ENCODE measurements at regions not wholly inside any gene's neighbourhood (a gene's known extent, or its start where the extent isn't known, plus 50 kb on each side); places are given as distances from the start of the nearest gene placed in this dataset.

DNA sequence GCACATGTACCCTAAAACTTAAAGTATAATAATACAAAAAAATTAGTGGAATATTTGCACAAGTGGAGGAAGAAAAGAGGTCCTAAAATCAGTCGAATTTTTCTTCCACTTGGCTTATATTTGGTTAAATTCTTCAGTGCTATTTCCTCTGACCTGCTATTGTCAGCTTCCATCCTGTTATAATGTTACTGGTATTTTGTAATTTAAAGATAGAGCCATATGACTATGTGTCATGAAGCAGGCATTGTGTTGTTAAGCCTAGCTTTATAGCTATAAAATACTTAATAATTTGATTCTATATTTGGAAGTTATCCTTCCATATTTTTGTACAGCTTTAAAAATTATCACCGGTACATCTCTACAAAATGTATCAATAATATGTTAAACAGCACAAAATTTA, 455.9 kb upstream of the MARCKS start:
- DNase-seq = no peak

DNA sequence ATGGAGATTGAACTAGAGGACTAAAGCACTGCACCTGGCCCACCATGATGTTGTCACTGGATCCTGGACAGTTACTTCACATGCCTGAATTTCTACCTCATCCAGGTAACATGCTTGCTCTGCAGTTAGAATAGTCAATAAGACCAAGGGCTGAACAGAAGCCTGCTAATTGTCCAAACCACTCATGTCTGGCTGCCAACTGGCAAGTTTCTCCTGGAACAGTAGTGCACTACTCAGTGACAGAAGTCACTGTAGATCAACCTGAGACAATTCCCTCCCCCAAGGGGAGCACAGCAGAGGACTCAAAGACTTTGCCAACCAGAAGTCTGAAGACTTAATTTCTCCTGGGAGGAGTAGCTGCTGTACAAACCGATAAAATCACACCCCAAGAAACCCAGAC, 454.6 kb upstream of the MARCKS start:
- DNase-seq = no peak

DNA sequence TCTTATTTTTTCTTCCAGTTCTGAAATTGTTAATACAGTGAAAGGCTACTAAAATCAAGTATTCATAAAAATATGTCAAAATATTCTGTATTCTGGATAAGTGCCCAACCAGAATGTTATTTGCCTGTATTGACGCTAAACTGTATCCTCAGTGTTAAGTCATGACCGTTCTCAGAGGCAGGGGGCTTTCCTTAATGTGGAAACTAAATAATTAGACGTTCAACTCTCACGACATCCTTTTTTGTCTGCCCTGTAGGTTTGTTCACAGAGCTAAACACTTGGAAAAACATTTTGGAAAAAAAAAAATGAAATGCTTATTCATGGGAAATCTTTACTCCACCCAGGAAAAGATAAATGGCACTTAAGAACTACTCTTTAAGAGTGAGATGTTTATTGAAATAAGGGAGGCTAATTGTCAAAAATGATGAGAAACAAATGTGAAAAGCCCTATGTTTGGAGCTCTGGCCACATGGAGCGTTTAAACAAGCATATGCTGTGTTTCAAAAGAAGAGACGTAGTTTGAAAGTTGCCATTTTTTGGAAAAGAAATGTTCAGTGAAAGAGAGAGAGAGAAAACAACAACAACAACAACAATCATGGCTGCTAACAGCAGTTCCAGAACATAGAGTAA, 453.1 kb upstream of the MARCKS start:
- no peak for DNase-seq

DNA sequence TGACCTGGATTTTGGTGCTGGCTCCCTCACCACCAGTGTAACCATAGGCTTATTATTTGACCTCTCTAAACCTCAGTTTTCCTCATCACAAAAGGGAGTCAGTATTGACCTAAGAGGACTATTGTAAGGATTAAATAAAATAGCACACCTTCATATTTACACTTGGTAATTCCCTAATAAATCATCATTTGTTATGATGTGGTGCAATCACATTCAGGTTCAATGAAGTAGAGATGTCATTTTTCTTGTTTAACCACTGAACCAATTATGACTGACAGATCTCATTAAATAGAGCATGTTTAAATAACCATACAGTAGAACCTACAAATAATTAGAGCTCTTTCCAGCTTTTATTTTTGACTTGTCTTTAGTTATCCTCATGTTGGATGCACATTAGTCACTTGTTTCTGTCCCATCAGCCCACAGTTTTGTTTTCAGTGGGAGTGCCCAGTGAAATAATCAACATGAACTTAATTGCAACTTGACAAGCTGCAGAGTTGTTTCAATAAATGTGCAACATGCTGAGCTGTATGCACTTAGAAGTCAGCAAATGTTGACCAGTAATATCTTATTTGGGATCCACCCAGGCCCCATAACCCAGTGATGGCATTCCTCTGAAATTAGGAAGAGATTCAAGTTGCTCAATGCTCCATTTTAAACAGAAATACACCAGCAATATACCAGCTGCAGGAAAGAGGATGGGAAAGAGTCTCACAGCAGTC, 451.7 kb upstream of the MARCKS start:
- DNase-seq = peak; percentile 88

DNA sequence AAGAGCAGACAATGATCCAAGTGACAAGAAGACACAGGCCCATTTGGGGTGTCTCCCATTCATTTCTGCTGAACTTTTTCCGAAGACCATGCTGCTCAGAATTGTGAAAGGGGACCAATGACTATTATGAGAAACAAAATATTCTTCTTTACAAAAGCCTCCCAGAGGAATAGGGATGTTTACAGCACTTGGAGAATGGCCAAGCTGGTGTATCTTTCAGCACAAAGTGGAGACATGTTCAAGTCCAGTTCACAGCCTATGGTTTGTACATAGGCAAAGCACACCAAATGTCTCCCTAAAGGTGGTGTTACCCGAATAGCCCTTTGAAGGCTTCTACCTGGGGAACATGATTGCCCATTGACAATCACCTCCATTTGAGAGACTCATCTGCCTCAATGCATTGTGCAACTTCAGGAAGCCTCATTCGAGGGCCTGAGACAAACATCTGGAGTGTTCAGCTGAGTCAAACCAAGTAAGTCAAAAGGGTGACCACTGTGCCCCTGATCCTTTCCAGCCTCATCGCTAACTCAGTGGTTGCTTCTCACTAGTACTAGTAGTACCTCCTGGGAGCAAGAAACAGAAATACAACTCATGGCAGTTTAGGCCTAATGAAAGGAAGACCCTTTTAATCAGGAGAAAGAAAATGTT, 451.0 kb upstream of the MARCKS start:
- DNase-seq = no peak

DNA sequence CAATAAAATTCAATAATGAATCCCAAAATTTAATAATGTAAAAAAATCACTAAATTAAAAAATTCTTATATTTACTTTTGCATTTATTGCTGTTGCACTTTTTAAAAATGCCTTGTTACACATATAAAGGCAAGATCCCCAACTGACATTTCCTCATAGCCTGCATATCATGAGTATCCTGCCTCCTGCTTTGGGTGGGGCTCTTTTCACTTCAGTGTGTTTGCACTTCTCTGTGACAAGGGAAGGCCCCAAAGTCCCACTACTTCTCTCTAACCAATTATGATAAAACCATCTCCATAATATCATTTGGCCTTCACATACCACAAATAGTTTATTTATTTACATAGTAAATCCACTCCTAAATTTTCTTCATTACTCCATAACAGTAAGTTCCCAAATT, 446.1 kb upstream of the MARCKS start:
- DNase-seq = no peak

DNA sequence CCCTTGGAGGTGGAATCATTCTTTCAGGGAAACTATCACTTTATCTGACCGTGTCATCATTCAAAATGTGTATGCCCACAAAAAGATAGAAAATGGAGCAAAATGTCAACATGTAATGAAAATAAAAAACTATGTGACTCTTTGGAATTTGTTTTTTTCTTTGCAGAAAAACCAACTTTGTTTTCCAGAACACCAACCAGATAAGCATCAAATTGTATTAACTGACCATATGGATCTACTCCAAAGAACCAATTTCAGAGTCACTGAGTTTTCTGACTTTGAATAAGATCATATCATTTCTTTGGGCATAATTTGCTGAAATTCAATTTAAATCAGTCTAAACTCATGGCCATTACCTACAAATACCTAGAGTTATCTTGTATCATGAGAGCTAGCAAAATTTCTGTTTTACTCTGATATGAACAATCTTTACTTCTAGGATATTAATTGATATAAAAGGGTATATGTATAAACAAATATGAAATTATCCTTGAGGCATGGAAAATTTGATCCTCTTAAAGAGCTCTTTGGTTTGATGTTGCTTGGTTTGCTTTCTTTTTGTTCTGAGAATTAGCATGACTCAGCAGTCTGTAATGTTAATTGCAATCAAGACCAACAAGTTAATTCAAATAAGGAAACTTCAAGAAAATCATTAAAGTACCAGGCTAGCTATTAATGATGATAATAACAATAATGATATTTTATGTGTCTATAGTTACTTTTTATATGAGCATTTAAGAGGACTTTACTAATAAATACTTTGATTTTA, 444.4 kb upstream of the MARCKS start:
- DNase-seq = no peak

DNA sequence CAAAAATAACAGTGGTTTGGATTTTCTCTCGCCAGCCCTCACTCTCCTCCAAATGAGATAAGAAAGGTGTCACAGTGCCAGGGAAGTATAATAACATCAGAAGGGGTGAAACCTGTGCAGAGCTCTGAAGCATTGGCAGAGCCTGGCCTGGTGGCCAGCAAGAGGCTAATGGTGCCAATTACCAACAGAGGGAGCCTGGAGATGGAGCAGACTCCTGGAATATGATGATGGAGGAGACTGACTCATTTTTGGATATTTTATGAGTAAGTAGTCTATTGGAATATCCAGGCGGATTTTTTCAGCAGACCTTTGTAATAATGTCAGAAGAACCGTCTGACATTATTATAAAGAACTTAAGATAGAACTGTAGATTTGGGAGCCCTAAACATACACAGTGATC, 442.6 kb upstream of the MARCKS start:
- no peak for DNase-seq

DNA sequence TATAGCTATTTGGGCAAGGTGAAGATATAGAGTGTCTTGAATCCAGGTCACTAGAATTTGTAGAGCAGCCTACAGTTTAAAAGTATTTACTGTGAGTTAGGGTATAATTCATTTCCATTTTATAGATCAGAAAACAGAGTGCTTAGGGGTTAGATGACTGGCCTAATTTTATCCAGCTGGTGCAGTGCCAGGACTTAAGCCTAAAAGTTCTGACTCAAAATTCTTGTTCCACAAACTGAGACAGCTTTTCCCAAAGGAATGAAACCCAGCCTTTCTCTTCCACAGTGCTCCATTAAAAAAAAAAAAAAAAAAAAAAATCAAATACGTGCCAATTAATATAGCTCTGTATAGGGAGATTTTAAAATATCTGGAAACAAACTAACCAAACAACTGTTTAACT, 441.0 kb upstream of the MARCKS start:
- DNase-seq = no peak

DNA sequence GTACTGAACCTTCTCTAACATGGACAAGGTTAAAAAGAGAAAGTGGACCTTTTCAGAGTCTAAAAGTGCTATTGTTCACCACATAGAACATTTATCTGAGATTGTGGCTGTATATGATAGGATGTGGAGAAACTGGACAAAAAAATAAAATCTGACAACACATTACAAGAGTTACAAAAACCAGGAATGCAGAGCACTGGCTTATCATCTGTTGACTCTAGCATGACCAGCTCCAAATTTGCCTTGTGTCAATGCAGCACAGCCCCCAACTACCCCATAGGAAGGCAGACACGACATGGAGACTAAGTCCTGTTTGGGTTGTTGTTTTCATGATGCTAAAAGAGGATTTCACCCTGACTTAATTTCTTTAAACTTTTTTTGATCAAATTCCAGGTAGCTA, 436.9 kb upstream of the MARCKS start:
- no peak for DNase-seq

DNA sequence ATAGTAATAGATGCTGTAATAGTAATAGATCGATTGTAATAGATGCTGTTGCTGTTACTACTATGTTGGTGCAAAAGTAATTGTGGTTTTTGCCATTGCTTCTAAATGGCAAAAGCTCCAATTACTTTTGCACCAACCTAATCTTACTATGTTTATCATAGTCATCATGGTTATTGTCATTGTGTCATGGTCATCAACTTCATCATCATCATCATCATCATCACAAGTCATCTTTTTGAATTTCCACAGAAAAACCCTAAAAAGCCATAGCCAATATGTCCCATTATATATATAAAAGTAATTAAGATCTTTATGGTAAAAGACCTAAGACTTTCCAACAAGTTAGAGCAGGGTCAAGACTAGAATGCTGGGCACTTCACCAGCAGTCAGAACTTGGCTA, 435.1 kb upstream of the MARCKS start:
- no peak for DNase-seq

DNA sequence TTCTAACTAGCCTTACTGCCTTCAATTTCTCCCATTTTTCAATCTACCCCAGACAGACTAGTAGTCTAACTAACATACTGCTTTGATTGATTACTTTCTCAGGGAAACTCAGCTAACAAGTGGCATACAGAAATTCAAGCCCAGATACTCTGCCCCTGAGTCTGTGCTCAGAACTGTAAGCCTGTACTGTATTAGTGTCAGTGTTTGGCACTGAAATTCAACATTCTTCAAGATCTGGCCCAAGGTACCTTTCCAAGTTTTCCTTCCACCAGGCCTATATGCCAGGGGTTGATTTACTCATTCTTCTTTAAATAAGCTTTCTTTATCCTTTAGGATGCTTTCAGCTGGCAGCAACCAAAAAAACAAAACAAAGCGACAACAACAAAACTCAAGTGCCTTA, 433.2 kb upstream of the MARCKS start:
- no peak for DNase-seq

DNA sequence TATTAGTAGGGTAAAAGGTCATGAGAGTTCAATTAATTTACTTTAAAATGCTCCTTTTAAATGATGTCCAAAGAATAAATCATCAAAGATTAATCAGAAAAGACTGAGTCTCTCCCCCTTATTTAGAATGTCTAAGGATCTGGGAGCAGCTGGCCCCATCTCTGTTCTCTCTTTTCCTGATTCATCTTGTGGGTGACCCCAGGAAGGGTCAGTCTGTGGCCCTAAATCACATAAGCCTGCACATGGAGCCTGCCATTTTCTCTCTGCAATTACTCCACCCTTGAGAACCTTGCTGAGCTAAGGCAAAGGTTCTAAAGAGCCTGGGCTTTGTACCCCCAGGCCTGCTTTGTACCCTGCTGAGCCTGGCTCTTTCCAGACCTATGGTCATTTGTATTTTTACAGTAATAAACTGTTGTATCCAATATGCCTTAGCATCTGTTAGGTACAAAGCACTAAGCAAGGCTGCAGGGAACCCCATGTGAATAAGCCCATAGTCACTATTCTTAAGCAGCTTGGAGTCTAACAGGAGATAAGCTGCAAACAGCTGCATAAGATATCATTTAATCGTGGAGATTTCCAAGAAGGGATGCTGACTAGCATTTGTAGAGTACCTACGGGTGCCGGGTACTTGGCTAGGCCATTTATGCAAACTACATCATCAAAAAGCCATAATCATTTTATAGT, 431.0 kb upstream of the MARCKS start:
- DNase-seq = no peak

DNA sequence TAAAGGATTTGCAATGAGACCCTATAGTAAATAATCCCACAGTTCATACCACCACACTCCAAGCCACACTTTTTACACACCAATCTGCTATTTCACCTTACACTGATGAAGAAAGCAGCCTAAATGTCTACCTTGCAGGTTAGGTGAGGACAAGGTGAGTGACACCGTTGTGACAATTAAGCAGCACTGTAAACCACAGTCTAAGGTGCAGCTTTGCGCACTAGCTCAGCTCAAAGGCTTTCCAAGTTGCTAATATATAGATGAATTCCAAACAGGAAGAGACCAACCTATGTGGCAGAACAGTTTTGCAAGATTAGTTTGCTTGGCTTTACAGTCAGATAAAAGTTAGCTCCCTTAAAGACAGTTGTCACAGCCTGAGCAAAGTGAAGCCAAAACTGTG, 429.5 kb upstream of the MARCKS start:
- no peak for DNase-seq

DNA sequence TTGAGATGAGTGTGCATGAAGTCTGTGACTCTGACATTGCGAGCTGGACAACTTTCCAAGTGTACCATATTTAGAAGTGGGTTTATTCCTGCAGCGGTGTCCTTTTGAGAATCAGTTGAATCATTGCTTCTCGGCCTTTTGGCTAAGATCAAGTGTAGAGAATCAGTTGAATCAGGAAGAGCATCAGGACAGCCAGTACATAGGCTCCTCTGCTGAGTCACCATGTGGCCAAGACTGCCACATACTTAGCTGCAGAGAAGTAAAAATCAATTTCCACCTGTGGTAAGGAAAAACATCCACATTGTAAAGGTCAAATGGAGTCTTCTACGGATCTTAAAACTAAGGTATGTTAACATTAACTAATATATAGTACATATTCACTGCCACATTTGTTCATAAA, 428.4 kb upstream of the MARCKS start:
- DNase-seq = no peak

DNA sequence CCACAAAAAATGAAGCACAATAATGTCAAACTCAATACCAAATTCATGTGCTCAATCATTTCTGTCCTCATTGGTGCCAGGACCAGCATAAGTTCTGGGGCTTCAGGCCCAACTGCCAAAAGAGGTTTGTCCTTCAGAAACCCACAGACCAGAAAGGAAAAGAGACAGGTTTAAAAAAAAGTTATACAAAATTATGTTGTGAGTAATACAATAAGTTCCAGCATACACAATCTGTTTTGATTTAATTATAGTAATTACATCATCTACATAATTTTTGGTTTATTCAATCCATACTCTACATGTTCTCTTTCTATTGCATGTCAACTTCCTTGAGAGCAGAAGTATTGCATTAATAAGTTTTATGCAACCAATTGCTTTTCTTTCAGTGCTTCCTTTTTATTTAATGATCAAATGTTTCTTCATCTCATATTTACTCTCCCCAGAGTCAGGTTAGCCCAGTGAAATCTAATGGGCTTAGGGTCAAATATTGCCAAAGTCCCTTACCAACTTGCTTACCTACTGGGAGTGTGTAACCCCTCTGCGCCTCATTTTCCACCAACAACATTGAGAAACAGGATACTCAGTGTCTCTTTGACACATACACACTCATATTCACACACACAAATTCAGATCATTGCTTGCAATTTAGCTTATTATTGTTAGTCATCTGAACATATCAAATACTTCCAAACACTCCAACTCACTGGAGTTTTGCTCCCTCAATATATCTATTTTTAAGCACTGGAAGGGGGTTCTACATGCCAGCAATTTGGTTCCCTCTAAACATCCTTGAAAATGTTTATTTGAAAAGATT, 424.4 kb upstream of the MARCKS start:
- no peak for DNase-seq

DNA sequence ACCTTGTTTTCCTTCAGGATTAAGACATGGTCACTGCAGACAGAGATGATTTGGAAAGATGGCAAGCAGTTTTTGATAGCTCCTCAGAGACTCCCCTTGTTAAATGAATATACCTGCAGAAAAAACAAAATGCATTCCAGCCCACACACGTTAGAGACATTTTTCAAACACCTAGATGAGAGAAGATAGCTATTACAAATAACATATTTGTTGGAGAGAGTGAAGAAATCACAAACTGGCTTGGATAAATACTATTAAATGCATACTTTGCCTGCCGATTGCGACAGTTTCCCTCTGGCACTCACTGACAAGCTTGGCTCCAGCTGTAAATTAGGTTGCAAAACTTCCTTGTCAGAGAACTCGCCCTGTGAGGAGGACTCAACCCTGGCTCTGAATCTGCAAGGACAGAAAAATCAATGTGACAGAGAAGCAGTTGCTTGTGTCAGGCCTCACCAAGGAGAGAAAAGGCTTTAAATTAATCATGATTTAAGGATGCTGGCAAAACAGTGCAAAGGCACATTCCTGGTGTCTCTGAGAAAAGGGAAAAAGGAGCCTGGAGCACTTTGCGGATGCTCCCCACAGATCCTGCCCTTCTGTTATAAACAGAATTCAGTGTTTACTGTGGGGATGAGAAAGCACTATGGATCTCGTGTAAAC, 423.7 kb upstream of the MARCKS start:
- DNase-seq = no peak

DNA sequence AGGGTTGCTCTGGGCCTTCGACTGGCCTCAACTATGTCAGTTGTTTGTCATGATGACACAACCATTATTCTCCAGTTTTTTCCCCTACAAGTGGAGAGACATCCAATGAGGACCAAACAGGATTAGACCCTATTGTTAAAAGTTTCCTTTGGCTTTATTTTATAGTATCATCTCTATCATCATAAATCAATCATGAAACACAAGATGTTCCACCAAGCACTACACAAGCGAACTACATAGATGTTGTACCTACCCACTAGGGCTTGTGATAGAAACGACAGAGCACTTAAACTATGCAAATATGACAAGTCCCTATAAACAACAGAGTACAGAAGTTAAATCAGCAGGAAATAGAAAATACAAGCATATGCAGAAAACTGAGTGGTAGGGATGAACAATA, 422.5 kb upstream of the MARCKS start:
- DNase-seq = no peak

DNA sequence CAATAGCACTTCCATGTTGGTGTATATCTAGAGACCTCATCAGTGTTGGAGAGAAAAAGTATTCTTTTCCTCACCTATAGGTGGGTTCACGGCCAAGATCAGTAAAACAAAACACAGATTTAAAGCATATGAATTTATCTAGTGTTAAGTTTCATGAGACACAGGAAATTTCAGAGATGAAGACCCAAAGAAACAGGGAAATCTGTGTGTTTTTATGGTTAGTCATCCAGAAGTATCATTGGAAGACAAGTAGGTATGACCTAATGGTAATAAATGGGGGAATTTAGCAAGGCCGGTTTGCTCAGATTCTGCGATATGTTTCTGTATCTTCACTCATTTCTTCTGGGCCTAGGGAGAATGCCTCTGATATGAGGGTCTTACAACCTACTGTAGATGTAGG, 419.6 kb upstream of the MARCKS start:
- no peak for DNase-seq

DNA sequence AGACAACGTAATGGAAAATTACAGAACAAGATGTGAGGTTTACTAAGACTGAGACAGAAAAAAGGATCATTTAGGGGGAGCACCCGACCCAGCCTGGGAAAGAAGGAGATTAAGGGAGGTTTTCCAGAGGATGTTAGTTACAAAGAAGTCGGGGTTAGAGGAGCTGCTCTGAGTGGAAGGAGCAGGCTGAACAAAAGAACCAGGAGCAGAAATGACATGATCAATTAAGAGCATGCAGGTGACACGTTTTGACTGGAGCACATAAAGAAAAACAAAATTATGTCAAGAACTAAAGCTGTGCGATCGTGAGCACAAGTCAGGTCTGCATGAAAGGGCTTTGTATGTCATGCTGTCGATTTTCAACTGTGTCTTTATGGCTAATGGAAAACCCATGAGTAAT, 417.3 kb upstream of the MARCKS start:
- DNase-seq = no peak

DNA sequence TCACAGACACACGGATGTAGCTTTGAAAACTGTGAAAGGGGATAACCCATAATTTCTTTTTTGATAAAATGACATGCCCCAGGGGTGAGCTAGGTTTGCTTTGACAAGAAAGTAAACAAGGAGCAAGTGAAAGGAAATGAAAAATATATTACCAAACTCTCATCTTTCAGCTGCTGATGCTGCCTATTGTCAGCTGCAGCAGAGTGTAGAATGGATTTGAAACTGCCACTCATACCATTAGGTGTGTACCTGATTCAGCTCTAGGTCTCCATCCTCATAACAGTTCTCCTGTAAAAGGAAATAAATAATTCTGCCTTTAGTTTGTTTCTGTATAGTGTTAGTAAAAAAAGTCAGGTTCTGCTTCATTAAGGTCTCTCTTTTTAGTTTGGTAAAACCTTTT, 415.1 kb upstream of the MARCKS start:
- peak; percentile 50 for DNase-seq

DNA sequence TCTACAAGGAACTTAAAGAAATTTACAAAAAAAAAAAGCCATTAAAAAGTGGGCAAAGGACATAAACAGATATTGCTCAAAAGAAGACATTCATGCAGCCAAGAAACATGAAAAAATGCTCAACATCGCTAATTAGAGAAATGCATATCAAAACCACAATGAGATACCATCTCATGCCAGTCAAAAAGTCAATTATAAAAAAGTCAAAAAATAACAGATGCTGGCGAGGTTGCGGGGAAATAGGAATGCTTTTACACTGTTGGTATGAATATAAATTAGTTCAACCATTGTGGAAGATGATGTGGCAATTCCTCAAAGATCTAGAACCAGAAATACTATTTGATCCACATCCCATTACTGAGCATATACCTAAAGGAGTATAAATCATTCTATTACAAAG, 411.9 kb upstream of the MARCKS start:
- DNase-seq = no peak
